Left ventricle myocardium inferior (tissue), 1 donor: ENCODE measurements at regions not wholly inside any gene's neighbourhood (a gene's known extent, or its start where the extent isn't known, plus 50 kb on each side); places are given as distances from the start of the nearest gene placed in this dataset.

Source experiments
- DNase-seq: peaks from one replicate; pipeline ENCODE4 v3.0.0-alpha.2; 2020
- H3K27ac ChIP-seq: fragments of 200-600 bp; replicated peaks from 2 replicates; pipeline ENCODE4 v1.8.0; 2021
- H3K27me3 ChIP-seq: fragments of 200-600 bp; 2 replicates; pipeline ENCODE4 v1.8.0; 2021; ENCODE audit warnings: low read depth
- H3K36me3 ChIP-seq: fragments of 200-600 bp; 2 replicates; pipeline ENCODE4 v1.8.0; 2021
- H3K4me1 ChIP-seq: fragments of 200-600 bp; 2 replicates; pipeline ENCODE4 v1.8.0; 2021
- H3K4me3 ChIP-seq: fragments of 200-600 bp; 2 replicates; pipeline ENCODE4 v1.8.0; 2021; ENCODE audit warnings: mild to moderate bottlenecking, moderate library complexity
- H3K9me3 ChIP-seq: fragments of 200-600 bp; replicated peaks from 2 replicates; pipeline ENCODE4 v1.8.0; 2021
- intact Hi-C: fragments of 100-400 bp; cut with micrococcal nuclease; formaldehyde crosslinking; loops from one replicate; pipeline ENCODE4 v1.11.0; 2022
- TF ChIP-seq, protein P1 (sequence below): fragments of 200-600 bp; IDR thresholded peaks from 2 replicates; pipeline ENCODE4 v1.8.0; 2021; ENCODE audit warnings: antibody characterized with exemption, mild to moderate bottlenecking, borderline replicate concordance
- donor health status: DM: no; HTN: yes; CAD: no; lungs with severe emphysema.

DNA sequence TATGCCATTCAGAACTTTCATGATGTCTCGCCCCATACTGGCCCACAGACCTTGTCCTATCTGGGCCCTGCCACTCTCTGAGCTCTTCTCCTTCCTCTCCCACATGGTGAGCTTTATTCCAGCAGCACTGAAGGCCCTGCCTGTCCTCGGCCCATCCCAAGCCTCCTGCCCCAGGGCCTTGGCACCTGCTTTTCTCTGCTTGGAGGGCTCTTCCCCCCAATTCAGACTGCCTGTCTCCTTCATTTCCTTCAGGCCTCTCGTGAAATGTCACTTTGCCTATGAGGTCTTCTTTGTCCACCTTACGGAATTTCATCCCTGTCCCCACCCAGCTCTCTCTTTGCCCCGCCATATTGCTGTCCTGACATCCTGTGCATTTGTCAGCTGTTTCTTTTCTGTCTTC, 191.7 kb upstream of the POU3F1 start:
- peaks cover 52% of the 10 kb centered on the region for H3K27me3 ChIP-seq
- no peak overlapping the region for H3K27ac ChIP-seq
- no peak overlapping the region for H3K4me3 ChIP-seq
- intact Hi-C loops, result no loop called here
- no peak for DNase-seq
- no peaks in the 10 kb centered on the region for H3K4me1 ChIP-seq
- H3K36me3 ChIP-seq, result no peaks in the 10 kb centered on the region
- no peaks in the 10 kb centered on the region for H3K9me3 ChIP-seq
- TF ChIP-seq, protein P1, sequence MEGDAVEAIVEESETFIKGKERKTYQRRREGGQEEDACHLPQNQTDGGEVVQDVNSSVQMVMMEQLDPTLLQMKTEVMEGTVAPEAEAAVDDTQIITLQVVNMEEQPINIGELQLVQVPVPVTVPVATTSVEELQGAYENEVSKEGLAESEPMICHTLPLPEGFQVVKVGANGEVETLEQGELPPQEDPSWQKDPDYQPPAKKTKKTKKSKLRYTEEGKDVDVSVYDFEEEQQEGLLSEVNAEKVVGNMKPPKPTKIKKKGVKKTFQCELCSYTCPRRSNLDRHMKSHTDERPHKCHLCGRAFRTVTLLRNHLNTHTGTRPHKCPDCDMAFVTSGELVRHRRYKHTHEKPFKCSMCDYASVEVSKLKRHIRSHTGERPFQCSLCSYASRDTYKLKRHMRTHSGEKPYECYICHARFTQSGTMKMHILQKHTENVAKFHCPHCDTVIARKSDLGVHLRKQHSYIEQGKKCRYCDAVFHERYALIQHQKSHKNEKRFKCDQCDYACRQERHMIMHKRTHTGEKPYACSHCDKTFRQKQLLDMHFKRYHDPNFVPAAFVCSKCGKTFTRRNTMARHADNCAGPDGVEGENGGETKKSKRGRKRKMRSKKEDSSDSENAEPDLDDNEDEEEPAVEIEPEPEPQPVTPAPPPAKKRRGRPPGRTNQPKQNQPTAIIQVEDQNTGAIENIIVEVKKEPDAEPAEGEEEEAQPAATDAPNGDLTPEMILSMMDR, result no peak

DNA sequence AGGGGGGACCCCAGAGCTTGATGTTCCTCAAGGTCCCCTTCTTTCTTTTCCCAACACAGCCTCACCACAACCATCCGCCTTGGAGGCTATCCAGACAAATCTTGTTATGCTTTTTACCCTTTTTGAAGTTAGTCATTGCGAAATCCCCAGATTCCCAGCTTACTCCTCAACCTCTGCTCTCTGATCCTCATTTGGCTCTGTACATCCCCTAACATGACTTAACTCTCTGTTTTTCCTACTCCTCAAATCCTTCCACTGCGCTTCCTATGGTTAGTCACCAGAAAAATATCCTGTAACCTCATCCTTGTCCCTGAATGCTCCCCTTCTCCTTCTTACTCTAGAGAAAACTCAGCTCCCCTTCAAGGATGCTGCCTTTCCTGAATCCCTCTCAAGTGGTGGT, 189.1 kb upstream of the POU3F1 start:
- peaks cover 9% of the 10 kb centered on the region for H3K9me3 ChIP-seq
- DNase-seq, result no peak
- no peak overlapping the region for H3K4me3 ChIP-seq
- TF ChIP-seq, protein P1, result no peak
- peaks cover 52% of the 10 kb centered on the region for H3K27me3 ChIP-seq
- intact Hi-C loops, result no loop called here
- H3K36me3 ChIP-seq, result no peaks in the 10 kb centered on the region
- no peak overlapping the region for H3K27ac ChIP-seq
- no peaks in the 10 kb centered on the region for H3K4me1 ChIP-seq

DNA sequence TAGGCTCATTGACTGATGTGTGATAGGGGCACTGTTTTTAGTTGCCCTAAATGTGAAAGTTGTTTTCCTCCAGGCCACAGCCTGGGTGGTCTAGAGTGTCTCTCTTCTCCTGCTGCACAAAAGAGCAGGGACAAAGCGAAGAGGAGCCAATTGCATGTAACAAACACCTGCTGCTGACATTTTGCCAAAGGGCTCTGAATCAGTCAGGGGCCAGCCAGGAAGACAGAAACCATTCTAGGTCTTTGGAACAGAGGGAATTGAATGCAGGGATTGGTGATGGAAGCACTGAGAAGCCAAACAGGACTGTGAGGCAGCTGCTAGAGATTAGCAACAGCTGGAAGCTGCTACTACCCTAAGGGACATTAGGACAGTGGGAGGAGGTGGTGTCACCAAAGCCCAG, 185.3 kb upstream of the POU3F1 start:
- no peak for DNase-seq
- Histone ChIP-seq H3K9me3 (peaks cover 9% of the 10 kb centered on the region), H3K36me3 (no peaks in the 10 kb centered on the region), H3K4me1 (no peaks in the 10 kb centered on the region), H3K27ac (no peak overlapping the region), H3K27me3 (peaks cover 41% of the 10 kb centered on the region), H3K4me3 (no peak overlapping the region)
- intact Hi-C loops, result no loop called here
- TF ChIP-seq, protein P1, result no peak

- Histone ChIP-seq H3K9me3 (peaks cover 9% of the 10 kb centered on the region), H3K36me3 (no peaks in the 10 kb centered on the region), H3K27me3 (peaks cover 20% of the 10 kb centered on the region), H3K27ac (no peak overlapping the region), H3K4me3 (no peak overlapping the region), H3K4me1 (no peaks in the 10 kb centered on the region)
- intact Hi-C loops, result no loop called here
- no peak for DNase-seq
- TF ChIP-seq, protein P1, result no peak
Measured at GRCh38 chr1:38228718-38229117, 182.1 kb upstream of the POU3F1 start.

DNA sequence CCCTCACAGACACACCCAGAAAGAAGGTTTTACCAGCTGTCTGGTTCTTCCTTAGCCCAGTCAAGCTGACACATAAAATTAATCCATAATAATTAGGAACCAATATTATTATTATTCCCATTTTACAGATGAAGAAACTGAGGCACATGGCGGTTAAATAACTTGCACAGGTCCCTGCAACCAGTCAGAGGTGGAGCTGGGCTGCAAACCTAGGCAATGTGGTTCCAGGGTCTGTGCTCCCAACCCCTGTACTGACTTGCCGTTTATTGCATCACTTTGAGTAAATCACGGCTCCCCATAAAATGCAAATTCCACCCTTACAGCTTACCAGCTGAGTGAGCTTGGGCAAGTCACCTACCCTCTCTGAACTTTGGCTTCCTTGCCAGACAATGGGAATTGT, 179.2 kb upstream of the POU3F1 start:
- TF ChIP-seq, protein P1, result no peak
- no peak overlapping the region for H3K4me3 ChIP-seq
- H3K36me3 ChIP-seq, result no peaks in the 10 kb centered on the region
- no peak for DNase-seq
- peaks cover 47% of the 10 kb centered on the region for H3K27me3 ChIP-seq
- H3K4me1 ChIP-seq, result no peaks in the 10 kb centered on the region
- H3K9me3 ChIP-seq, result no peaks in the 10 kb centered on the region
- intact Hi-C loops, result no loop called here
- H3K27ac ChIP-seq, result no peak overlapping the region

DNA sequence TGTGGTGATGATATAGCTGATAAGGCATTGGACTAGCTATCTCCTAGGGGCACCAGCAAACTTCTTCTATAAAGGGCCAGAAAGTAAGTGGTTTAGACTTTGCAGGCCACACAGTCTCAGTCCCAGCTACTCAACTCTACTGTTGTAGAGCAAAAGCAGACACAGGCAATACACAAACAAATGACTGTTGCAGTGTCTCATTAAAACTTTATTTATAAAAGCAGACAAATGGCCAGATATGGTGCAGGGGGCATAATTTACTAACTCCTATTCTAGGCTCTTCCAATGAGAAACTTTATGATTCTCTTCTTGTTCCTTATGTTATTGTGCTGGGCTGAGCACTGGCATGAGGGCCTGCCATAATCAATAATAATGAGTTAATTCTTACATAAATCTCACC, 176.8 kb upstream of the POU3F1 start:
- TF ChIP-seq, protein P1, result no peak
- no peaks in the 10 kb centered on the region for H3K4me1 ChIP-seq
- intact Hi-C loops, result no loop called here

More for the DNA sequence above, 176.8 kb upstream of the POU3F1 start:
- H3K36me3 ChIP-seq, result no peaks in the 10 kb centered on the region
- no peak for DNase-seq
- H3K27ac ChIP-seq, result no peak overlapping the region
- H3K9me3 ChIP-seq, result no peaks in the 10 kb centered on the region
- H3K4me3 ChIP-seq, result no peak overlapping the region
- peaks cover 65% of the 10 kb centered on the region for H3K27me3 ChIP-seq
